ENCODE measurements at regions not wholly inside any gene's neighbourhood (a gene's known extent, or its start where the extent isn't known, plus 50 kb on each side); places are given as distances from the start of the nearest gene placed in this dataset.

DNA sequence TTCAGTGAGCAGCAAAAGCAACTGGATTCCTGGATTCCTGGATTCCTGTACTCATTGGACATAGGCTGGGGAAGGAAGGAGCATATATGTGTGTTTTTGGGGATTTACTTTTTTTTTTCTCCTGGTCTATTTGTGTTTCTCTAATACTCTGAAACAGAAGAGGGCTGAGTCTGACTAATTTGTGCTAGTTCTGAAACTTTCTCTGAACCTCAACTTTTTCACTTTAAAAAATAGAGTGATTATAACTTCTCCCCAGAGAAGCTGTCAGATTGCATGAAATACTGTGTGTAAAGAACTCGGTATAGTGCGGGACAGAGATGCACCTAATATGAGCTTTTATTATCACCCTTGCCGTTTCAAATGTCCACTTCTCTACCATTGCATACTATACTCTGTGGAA, 529.5 kb downstream of the TMTC2 start:
- no peak overlapping the region for H3K27ac ChIP-seq
- TF ChIP-seq CTCF (conservative IDR thresholded peaks at IDR 0.05), result no peak

- TF ChIP-seq CTCF (conservative IDR thresholded peaks at IDR 0.05), result no peak
- H3K27ac ChIP-seq, result no peak overlapping the region
These were observed 527.5 kb downstream of the TMTC2 start for GRCh38 chr12:83214185-83214584.

GRCh38 chr12:83210933-83211332, 524.2 kb downstream of the TMTC2 start:
- no peak overlapping the region for H3K27ac ChIP-seq
- no peak for TF ChIP-seq CTCF (conservative IDR thresholded peaks at IDR 0.05)

GRCh38 chr12:83199069-83199468, 512.4 kb downstream of the TMTC2 start:
- H3K27ac ChIP-seq, result no peak overlapping the region
- TF ChIP-seq CTCF (conservative IDR thresholded peaks at IDR 0.05), result no peak

- no peak overlapping the region for H3K27ac ChIP-seq
These were observed 511.7 kb downstream of the TMTC2 start for GRCh38 chr12:83198291-83199015.

GRCh38 chr12:83197483-83197914, 510.8 kb downstream of the TMTC2 start:
- no peak overlapping the region for H3K27ac ChIP-seq
- TF ChIP-seq CTCF (conservative IDR thresholded peaks at IDR 0.05), result no peak

More at GRCh38 chr12:83198291-83199015, 511.7 kb downstream of the TMTC2 start:
- no peak for TF ChIP-seq CTCF (conservative IDR thresholded peaks at IDR 0.05)

GRCh38 chr12:83196694-83197350, 510.1 kb downstream of the TMTC2 start:
- no peak for TF ChIP-seq CTCF (conservative IDR thresholded peaks at IDR 0.05)
- H3K27ac ChIP-seq, result no peak overlapping the region

All from VCaP (cell line).